SK-N-MC (cell line): ENCODE measurements at regions not wholly inside any gene's neighbourhood (a gene's known extent, or its start where the extent isn't known, plus 50 kb on each side); places are given as distances from the start of the nearest gene placed in this dataset.

Experiments
- EZH2 ChIP-seq: fragments of 200-600 bp; sonication (generic); IDR thresholded peaks from one replicate; pipeline ENCODE4 v1.6.1; 2017; ENCODE audit warnings: antibody characterized with exemption
- FOXP2 ChIP-seq: optimal IDR thresholded peaks from 2 replicates; pipeline ENCODE3; 2011; ENCODE audit warnings: mild to moderate bottlenecking, moderate library complexity; ENCODE audit not compliant: insufficient read depth; ENCODE audit errors: extremely low read length, control extremely low read depth
- POLR2AphosphoS5 ChIP-seq: IDR thresholded peaks from 2 replicates; pipeline ENCODE4 v1.6.1; 2012; ENCODE audit warnings: mild to moderate bottlenecking, low read depth, low read length, borderline replicate concordance

GRCh38 chr4:126475730-126476129 is 1157.0 kb upstream of the INTU start:
- no peak for TF ChIP-seq EZH2
- no peak for TF ChIP-seq POLR2AphosphoS5
- TF ChIP-seq FOXP2, result no peak
